ENCODE measurements at regions not wholly inside any gene's neighbourhood (a gene's known extent, or its start where the extent isn't known, plus 50 kb on each side); places are given as distances from the start of the nearest gene placed in this dataset.

DNA sequence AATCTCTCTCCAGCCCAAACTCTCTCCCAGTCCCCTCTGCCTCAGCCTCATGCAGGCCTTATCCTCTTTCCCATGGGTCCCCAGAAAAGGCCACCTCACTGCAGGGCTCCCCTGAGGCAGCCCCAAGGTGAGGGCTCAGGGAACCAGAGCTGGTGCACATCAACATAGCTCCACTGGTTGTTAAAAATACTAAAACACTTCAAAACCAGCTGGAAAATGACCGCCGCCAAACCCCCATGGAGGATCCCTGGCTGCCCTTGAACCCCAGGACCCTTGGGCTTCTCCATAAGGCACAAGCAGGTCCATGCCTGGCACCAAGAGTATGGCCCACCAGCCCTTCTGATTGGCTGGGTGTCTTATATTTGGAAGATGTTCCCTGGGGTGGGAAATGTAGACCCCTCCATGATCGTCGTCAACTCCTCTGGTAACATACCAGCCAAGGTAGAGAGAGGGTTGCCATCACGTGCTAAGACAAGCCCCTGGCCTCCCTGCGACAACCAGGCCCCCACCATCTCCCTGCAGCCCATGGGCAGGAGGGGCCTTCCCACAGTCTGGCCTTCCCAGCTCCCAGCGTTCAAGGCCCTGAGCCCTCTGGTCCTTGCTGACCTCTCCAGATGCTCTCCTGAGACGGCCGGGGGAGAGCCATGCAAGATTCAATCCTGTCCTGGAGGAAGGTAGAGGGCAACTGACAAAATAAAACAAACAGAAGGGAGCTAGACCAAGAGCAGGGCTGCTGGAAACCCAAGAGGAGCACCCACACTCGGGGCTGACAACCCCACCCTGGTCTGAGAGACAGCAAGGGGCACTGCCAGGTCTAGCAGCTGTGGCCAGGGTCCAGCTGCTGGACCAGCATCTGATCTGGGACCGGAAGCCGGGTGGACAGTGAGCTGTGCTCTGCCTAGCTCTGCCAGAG lies 132.1 kb upstream of the PRR20G start:
- TF ChIP-seq POLR2A (IDR thresholded peaks at IDR 0.05), result no peak
- TF ChIP-seq, protein P1, sequence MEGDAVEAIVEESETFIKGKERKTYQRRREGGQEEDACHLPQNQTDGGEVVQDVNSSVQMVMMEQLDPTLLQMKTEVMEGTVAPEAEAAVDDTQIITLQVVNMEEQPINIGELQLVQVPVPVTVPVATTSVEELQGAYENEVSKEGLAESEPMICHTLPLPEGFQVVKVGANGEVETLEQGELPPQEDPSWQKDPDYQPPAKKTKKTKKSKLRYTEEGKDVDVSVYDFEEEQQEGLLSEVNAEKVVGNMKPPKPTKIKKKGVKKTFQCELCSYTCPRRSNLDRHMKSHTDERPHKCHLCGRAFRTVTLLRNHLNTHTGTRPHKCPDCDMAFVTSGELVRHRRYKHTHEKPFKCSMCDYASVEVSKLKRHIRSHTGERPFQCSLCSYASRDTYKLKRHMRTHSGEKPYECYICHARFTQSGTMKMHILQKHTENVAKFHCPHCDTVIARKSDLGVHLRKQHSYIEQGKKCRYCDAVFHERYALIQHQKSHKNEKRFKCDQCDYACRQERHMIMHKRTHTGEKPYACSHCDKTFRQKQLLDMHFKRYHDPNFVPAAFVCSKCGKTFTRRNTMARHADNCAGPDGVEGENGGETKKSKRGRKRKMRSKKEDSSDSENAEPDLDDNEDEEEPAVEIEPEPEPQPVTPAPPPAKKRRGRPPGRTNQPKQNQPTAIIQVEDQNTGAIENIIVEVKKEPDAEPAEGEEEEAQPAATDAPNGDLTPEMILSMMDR (IDR thresholded peaks at IDR 0.05), result no peak
